Pons (tissue), 1 donor: ENCODE measurements at regions not wholly inside any gene's neighbourhood (a gene's known extent, or its start where the extent isn't known, plus 50 kb on each side); places are given as distances from the start of the nearest gene placed in this dataset.
"Not testable (repeated sequence)": the region's sequence is repeated elsewhere in the genome, so short reads cannot be mapped to it uniquely, and the experiment has no call there.

Experiments
- DNase-seq: peaks from one replicate; pipeline ENCODE4 v3.0.0-alpha.2; 2016; ENCODE audit warnings: low spot score

GRCh38 chr13:107819071-107819470 lies 396.3 kb downstream of the LIG4 start:
- DNase-seq = no peak

- DNase-seq = no peak
Measured at GRCh38 chr13:107817647-107818287, 397.6 kb downstream of the LIG4 start.

GRCh38 chr13:107812014-107812412 lies 403.3 kb downstream of the LIG4 start:
- no peak for DNase-seq

- no peak for DNase-seq
Measured at GRCh38 chr13:107811233-107812013, 403.9 kb downstream of the LIG4 start.

- DNase-seq = no peak
Measured at GRCh38 chr13:107809125-107809524, 406.2 kb downstream of the LIG4 start.

- DNase-seq = no peak
Measured at GRCh38 chr13:107808389-107808788, 406.9 kb downstream of the LIG4 start.

GRCh38 chr13:107807306-107808073 lies 407.8 kb downstream of the LIG4 start:
- DNase-seq = no peak

- no peak for DNase-seq
Measured at GRCh38 chr13:107806726-107807125, 408.6 kb downstream of the LIG4 start.

- no peak for DNase-seq
Measured at GRCh38 chr13:107803822-107804495, 411.4 kb downstream of the LIG4 start.

GRCh38 chr13:107801621-107802020 lies 413.7 kb downstream of the LIG4 start:
- DNase-seq = no peak

GRCh38 chr13:107799001-107799400 lies 416.3 kb downstream of the LIG4 start:
- no peak for DNase-seq

- no peak for DNase-seq
Measured at GRCh38 chr13:107790397-107790796, 424.9 kb downstream of the LIG4 start.

GRCh38 chr13:107788464-107789165 lies 426.7 kb downstream of the LIG4 start:
- no peak for DNase-seq

GRCh38 chr13:107782646-107783045 lies 432.7 kb downstream of the LIG4 start:
- DNase-seq = not testable (repeated sequence)

GRCh38 chr13:107778094-107778493 lies 437.2 kb downstream of the LIG4 start:
- DNase-seq = no peak

GRCh38 chr13:107770541-107770940 lies 444.8 kb downstream of the LIG4 start:
- no peak for DNase-seq

- DNase-seq = no peak
Measured at GRCh38 chr13:107767119-107767518, 448.2 kb downstream of the LIG4 start.

GRCh38 chr13:107765724-107766401 lies 449.5 kb downstream of the LIG4 start:
- no peak for DNase-seq

GRCh38 chr13:107764046-107764445 lies 451.3 kb downstream of the LIG4 start:
- DNase-seq = no peak

GRCh38 chr13:107753748-107754147 lies 461.6 kb downstream of the LIG4 start:
- no peak for DNase-seq

GRCh38 chr13:107753291-107753690 lies 462.0 kb downstream of the LIG4 start:
- no peak for DNase-seq
